Sigmoid colon (tissue), 4 donors: ENCODE measurements at regions not wholly inside any gene's neighbourhood (a gene's known extent, or its start where the extent isn't known, plus 50 kb on each side); places are given as distances from the start of the nearest gene placed in this dataset.
"Not testable (repeated sequence)": the region's sequence is repeated elsewhere in the genome, so short reads cannot be mapped to it uniquely, and the experiment has no call there.

Experiments
- POLR2A ChIP-seq, 2 donors: fragments of 450-650 bp; IDR thresholded peaks; one replicate each; pipeline ENCODE4 v1.6.1; 2016; ENCODE audit warnings: antibody characterized with exemption in 2 of 2, mild to moderate bottlenecking in 2 of 2, moderate library complexity in 2 of 2
- POLR2AphosphoS5 ChIP-seq, 4 donors: sonication (generic); formaldehyde crosslinking; IDR thresholded peaks; one replicate each; pipeline ENCODE4 v1.6.1; 2017; ENCODE audit warnings: antibody characterized with exemption in 4 of 4
- TF ChIP-seq, protein P1 (sequence below), 4 experiments: fragments of 450-650 bp in 3 of 4; fragments of 200-600 bp in 1 of 4; IDR thresholded peaks; one replicate each; pipeline ENCODE4 v1.5.1; 2016 to 2019; ENCODE audit warnings: antibody characterized with exemption in 4 of 4, mild to moderate bottlenecking in 3 of 4, moderate library complexity in 2 of 4

DNA sequence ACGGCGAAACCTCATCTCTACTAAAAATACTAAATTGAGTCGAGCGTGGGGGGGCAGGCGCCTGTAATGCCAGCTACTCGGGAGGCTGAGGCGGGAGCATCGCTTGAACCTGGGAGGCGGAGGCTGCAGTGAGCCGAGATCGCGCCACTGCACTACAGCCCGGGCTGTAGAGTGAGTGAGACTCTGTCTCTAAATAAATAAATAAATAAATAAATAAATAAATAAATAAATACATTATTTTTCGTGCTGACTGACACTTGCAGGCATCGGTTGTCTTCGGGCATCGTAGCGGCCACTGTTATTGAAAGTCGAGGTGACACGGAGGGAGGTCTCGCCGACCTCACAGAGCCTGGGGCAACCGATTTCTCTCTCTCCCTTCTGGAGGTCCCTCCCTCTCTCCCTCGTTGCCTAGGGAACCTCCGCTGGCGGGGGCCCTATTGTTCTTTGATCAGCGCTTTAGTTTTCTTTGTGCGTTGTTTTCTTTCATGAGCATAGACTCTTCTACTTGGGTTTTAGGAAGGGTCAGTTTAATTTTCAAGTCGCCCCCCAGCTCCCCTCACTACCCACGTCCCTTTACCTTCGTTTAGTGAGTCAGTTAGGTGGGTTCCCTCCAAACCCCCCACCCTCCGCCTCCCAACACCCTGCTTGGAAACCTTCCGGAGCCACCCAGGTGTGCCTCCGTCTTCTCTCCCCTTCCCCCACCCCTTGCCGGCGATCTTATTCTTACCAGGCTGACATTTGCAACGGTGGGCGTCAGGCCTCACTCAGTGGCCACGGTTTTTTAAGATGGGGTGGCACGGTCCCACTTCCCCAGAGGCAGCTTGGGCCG is 345.4 kb upstream of the DEFB115 start:
- TF ChIP-seq, protein P1, sequence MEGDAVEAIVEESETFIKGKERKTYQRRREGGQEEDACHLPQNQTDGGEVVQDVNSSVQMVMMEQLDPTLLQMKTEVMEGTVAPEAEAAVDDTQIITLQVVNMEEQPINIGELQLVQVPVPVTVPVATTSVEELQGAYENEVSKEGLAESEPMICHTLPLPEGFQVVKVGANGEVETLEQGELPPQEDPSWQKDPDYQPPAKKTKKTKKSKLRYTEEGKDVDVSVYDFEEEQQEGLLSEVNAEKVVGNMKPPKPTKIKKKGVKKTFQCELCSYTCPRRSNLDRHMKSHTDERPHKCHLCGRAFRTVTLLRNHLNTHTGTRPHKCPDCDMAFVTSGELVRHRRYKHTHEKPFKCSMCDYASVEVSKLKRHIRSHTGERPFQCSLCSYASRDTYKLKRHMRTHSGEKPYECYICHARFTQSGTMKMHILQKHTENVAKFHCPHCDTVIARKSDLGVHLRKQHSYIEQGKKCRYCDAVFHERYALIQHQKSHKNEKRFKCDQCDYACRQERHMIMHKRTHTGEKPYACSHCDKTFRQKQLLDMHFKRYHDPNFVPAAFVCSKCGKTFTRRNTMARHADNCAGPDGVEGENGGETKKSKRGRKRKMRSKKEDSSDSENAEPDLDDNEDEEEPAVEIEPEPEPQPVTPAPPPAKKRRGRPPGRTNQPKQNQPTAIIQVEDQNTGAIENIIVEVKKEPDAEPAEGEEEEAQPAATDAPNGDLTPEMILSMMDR (IDR thresholded peaks at IDR 0.05) = not testable (repeated sequence)
- not testable (repeated sequence) for TF ChIP-seq POLR2AphosphoS5, POLR2A (IDR thresholded peaks at IDR 0.05)
